Esophagus squamous epithelium (tissue), 5 donors: ENCODE measurements at regions not wholly inside any gene's neighbourhood (a gene's known extent, or its start where the extent isn't known, plus 50 kb on each side); places are given as distances from the start of the nearest gene placed in this dataset.
"Not testable (repeated sequence)": the region's sequence is repeated elsewhere in the genome, so short reads cannot be mapped to it uniquely, and the experiment has no call there.

Experiments
- DNase-seq: peaks from one replicate; lab custom pipeline; 2025; lab: John Stamatoyannopoulos, UW
- H3K27ac ChIP-seq, 4 donors: fragments of 200-600 bp; sonication (generic); one replicate each; pipeline ENCODE4 v1.5.1; 2016 to 2019; ENCODE audit warnings: mild to moderate bottlenecking in 1 of 4
- H3K27me3 ChIP-seq, 4 donors: fragments of 200-600 bp; sonication (generic); 1 replicate in 3 of 4; 2 replicates in 1 of 4; pipeline versions ENCODE4 v1.5.1 to v1.6.0; 2017 to 2021; ENCODE audit warnings: antibody characterized with exemption in 1 of 4
- H3K36me3 ChIP-seq, 3 donors: fragments of 200-600 bp; sonication (generic); one replicate each; pipeline ENCODE4 v1.5.1; 2016 to 2019
- H3K4me1 ChIP-seq, 3 donors: fragments of 200-600 bp; sonication (generic); one replicate each; pipeline ENCODE4 v1.5.1; 2017 to 2019
- H3K4me3 ChIP-seq, 4 donors: fragments of 200-600 bp; sonication (generic); 1 replicate in 3 of 4; 2 replicates in 1 of 4; pipeline ENCODE4 v1.5.1; 2016 to 2019; ENCODE audit warnings: mild to moderate bottlenecking in 2 of 4, moderate library complexity in 1 of 4
- H3K9me3 ChIP-seq, 3 donors: fragments of 200-600 bp; sonication (generic); one replicate each; pipeline ENCODE4 v1.5.1; 2016 to 2019
- POLR2A ChIP-seq, 4 donors: fragments of 450-650 bp; IDR thresholded peaks; one replicate each; pipeline ENCODE4 v1.6.1; 2017; ENCODE audit warnings: antibody characterized with exemption in 4 of 4, mild to moderate bottlenecking in 4 of 4, moderate library complexity in 3 of 4
- WGBS, 2 donors: methylation state at CpG; one replicate each; pipeline ENCODE4 v1.1.5; 2018; 5-methylcytosine and 5-hydroxymethylcytosine counted together
- intact Hi-C: fragments of 100-400 bp; cut with DNase I; formaldehyde crosslinking; loops from one replicate; pipeline ENCODE4 v1.15.0; 2022
- TF ChIP-seq, protein P1 (sequence below), 6 experiments: fragments of 450-650 bp in 4 of 6; fragments of 200-600 bp in 2 of 6; sonication (generic) in 2 of 6; IDR thresholded peaks; one replicate each; pipeline ENCODE4 v1.5.1; 2016 to 2019; ENCODE audit warnings: antibody characterized with exemption in 6 of 6, mild to moderate bottlenecking in 4 of 6, moderate library complexity in 4 of 6
- donor health status: DM: yes; HTN: yes; CAD: no.

DNA sequence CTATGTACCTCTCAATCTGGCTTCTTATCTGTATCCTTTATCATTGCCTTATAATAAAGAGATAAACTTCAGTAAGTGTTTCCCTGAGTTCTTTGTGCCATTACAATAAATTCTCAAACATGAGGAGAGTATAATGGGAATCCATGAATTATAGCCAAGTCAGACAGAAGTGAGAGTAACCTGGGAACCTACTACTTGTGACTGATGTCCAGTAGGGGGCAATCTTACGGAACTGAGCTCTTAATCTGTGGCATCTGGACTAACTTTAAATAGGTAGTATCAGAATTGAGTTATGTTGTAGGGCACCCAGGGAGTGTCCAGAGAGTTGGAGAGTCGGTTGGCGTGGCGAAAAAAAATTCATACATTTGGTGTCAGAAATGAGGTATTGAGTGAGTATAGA lies 542.6 kb downstream of the ZBBX start:
- 67 to 85% methylated on average over 4 of the region's 4 CpGs for WGBS, 2 donors
- H3K9me3 ChIP-seq: peaks cover 0 to 5% (median 0%) of the 10 kb centered on the region in 3 donors
- no peaks in the 10 kb centered on the region for H3K27me3 ChIP-seq
- DNase-seq: no peak
- H3K27ac ChIP-seq: no peak overlapping the region
- TF ChIP-seq, protein P1, sequence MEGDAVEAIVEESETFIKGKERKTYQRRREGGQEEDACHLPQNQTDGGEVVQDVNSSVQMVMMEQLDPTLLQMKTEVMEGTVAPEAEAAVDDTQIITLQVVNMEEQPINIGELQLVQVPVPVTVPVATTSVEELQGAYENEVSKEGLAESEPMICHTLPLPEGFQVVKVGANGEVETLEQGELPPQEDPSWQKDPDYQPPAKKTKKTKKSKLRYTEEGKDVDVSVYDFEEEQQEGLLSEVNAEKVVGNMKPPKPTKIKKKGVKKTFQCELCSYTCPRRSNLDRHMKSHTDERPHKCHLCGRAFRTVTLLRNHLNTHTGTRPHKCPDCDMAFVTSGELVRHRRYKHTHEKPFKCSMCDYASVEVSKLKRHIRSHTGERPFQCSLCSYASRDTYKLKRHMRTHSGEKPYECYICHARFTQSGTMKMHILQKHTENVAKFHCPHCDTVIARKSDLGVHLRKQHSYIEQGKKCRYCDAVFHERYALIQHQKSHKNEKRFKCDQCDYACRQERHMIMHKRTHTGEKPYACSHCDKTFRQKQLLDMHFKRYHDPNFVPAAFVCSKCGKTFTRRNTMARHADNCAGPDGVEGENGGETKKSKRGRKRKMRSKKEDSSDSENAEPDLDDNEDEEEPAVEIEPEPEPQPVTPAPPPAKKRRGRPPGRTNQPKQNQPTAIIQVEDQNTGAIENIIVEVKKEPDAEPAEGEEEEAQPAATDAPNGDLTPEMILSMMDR (IDR thresholded peaks at IDR 0.05): no peak
- TF ChIP-seq POLR2A (IDR thresholded peaks at IDR 0.05): no peak
- no peak overlapping the region for H3K4me3 ChIP-seq
- intact Hi-C loops: no loop called here
- no peaks in the 10 kb centered on the region for H3K4me1 ChIP-seq
- no peaks in the 10 kb centered on the region for H3K36me3 ChIP-seq

DNA sequence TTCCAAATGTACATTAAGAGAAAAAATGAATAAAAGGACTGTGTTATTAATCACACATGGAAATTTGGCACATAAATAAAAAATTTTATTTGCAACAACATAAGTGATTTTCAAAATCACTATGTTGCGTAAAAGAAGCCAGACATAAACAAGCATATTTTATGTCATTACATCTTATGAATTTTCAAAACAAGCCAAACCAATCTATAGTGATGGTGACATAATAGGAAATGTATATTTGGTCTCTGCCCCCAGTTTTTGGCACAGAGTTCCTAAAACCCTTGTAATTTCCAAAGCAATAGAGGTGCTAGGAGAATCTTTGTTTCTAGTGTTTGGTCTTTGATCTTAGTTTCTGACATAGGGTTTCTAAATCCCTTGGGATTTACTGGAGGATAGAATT lies 543.3 kb downstream of the ZBBX start:
- intact Hi-C loops: no loop called here
- Histone ChIP-seq H3K36me3 (no peaks in the 10 kb centered on the region), H3K9me3 (no peaks in the 10 kb centered on the region), H3K4me3 (no peak overlapping the region), H3K27me3 (no peaks in the 10 kb centered on the region), H3K27ac (no peak overlapping the region), H3K4me1 (no peaks in the 10 kb centered on the region)
- WGBS, 2 donors: 59 to 79% methylated on average over 1 of the region's 1 CpG
- DNase-seq: no peak
- TF ChIP-seq POLR2A (IDR thresholded peaks at IDR 0.05): no peak
- TF ChIP-seq, protein P1 (IDR thresholded peaks at IDR 0.05): no peak

DNA sequence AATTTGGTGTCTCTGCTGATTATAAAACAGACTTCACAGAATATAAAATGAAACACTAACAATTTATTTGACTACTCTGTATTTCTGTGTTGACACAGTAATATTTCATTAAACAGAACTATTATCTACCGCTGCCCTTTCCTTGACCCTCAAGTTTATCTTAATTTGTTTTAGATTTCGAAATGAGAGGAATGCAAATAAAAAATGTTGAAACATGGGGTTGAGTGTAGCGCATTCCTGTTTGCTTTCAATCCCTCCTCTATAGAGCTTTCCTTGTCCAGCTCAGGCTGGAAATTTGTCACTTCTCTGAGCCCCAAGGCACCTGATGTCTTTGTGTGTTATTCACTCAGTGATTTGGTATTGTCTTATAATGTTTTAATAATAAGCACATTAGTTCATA lies 550.2 kb downstream of the ZBBX start:
- H3K4me3 ChIP-seq: no peak overlapping the region
- H3K9me3 ChIP-seq: no peaks in the 10 kb centered on the region
- H3K36me3 ChIP-seq: no peaks in the 10 kb centered on the region
- no peaks in the 10 kb centered on the region for H3K4me1 ChIP-seq
- H3K27ac ChIP-seq: no peak overlapping the region
- 47 to 55% methylated on average over 3 of the region's 3 CpGs for WGBS, 2 donors
- TF ChIP-seq, protein P1 (IDR thresholded peaks at IDR 0.05): no peak
- no peak for TF ChIP-seq POLR2A (IDR thresholded peaks at IDR 0.05)
- no peak for DNase-seq
- no peaks in the 10 kb centered on the region for H3K27me3 ChIP-seq
- intact Hi-C loops: no loop called here

DNA sequence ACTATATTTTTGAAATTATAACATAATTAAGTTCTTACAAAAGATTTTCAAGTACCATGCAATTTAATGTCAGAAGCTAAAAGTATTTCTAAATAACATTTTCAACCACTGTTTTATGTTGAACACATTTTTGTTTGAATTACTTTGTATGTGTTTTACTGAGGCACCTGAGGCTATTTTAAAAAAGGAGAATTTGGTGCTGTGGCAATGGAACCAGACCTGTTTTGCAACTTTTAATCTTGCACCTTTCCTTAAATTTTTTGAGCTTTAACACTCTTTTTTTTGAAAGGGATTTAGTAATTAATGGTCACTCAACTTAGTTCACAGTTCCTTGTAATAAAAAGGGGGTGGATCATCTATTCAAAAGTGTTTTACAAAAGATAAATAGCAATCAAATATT lies 561.6 kb downstream of the ZBBX start:
- intact Hi-C loops: no loop called here
- DNase-seq: no peak
- TF ChIP-seq, protein P1 (IDR thresholded peaks at IDR 0.05): no peak
- TF ChIP-seq POLR2A (IDR thresholded peaks at IDR 0.05): no peak

DNA sequence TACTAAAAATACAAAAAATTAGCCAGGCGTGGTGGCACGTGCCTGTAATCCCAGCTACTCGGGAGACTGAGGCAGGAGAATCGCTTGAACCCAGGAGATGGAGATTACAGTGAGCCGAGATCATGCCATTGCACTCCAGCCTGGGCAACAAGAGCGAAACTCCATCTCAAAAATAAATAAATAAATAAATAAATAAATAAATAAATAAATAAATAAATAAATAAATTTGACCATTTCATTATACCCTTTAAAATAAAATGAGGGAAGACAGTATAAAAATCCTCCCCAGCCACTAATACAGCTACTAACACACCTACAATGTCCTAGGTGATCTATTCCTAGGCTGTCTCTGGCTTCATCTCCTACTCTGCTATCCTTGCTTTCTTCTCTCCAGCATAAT lies 562.8 kb downstream of the ZBBX start:
- intact Hi-C loops, H3K36me3 ChIP-seq, H3K9me3 ChIP-seq, H3K4me1 ChIP-seq, H3K4me3 ChIP-seq, H3K27ac ChIP-seq, H3K27me3 ChIP-seq, DNase-seq: not testable (repeated sequence)
- 80 to 84% methylated on average over 6 of the region's 6 CpGs for WGBS, 2 donors

More for the DNA sequence above, 561.6 kb downstream of the ZBBX start:
- Histone ChIP-seq H3K27ac (no peak overlapping the region), H3K27me3 (no peaks in the 10 kb centered on the region), H3K4me3 (no peak overlapping the region), H3K9me3 (no peaks in the 10 kb centered on the region), H3K4me1 (no peaks in the 10 kb centered on the region), H3K36me3 (no peaks in the 10 kb centered on the region)

DNA sequence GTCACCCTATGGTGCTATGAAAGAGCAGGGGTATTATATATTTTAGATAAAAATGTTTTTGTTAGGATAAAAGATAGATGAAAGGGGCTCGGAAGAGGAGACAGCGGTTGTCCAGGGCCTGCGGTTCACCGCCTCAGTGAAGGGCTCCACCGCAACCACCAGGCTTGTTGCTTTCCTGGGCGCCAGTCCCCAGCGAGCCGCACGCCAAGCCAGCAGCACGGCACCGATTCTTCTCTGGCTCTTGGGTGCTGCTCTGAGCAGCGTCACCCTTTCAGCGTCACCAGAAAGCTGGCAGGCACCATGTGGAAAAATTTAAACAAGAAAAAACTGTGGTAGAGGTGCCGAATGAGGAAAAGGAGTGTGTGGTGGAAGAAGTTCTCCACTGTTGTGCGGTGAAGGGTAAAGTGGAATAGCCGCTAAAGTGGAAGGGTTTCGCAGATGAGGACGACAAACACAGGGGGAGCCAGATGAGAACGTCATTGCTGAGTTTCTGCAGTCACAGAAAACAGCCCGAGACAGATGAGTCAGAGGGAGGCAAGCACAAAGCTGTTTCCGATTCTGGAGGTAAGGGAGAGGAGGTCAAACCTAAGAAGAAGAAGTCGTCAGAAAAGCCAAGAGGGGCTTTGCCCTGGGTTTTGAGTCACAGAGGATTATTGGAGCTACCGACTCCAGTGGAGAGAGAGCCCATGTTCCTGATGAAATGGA lies 569.2 kb downstream of the ZBBX start:
- WGBS, 2 donors: 83 to 88% methylated on average over 21 to 22 of the region's 23 CpGs
- intact Hi-C loops: no loop called here
- no peak for DNase-seq

More for the DNA sequence above, 569.2 kb downstream of the ZBBX start:
- no peaks in the 10 kb centered on the region for H3K27me3 ChIP-seq
- TF ChIP-seq, protein P1 (IDR thresholded peaks at IDR 0.05): no peak
- TF ChIP-seq POLR2A (IDR thresholded peaks at IDR 0.05): no peak
- H3K27ac ChIP-seq: no peak overlapping the region
- no peaks in the 10 kb centered on the region for H3K36me3 ChIP-seq
- no peaks in the 10 kb centered on the region for H3K9me3 ChIP-seq
- H3K4me1 ChIP-seq: no peaks in the 10 kb centered on the region
- no peak overlapping the region for H3K4me3 ChIP-seq
